Mammary epithelial cell (primary cell): ENCODE measurements at regions not wholly inside any gene's neighbourhood (a gene's known extent, or its start where the extent isn't known, plus 50 kb on each side); places are given as distances from the start of the nearest gene placed in this dataset.

Experiments used
- CTCF ChIP-seq, 2 donors: IDR thresholded peaks in 1 of 2; conservative IDR thresholded peaks in 1 of 2; 2 replicates each; pipeline ENCODE4 v1.5.1; 2011 to 2012; ENCODE audit warnings: inconsistent platforms in 2 of 2, low read length in 2 of 2, mild to moderate bottlenecking in 2 of 2, control low read depth in 1 of 2, low read depth in 1 of 2; ENCODE audit not compliant: insufficient read depth in 1 of 2; ENCODE audit errors: extremely low read depth in 1 of 2
- EZH2 ChIP-seq: IDR thresholded peaks from 2 replicates; pipeline ENCODE4 v1.6.1; 2012; ENCODE audit warnings: low read length, inconsistent platforms, borderline replicate concordance

- TF ChIP-seq CTCF (conservative IDR thresholded peaks at IDR 0.05 in 1 of 2, IDR thresholded peaks at IDR 0.05 in 1 of 2; ENCODE audit: extremely low read depth in 1 of 2, insufficient read depth in 1 of 2, low read depth in 1 of 2, low read length in 2 of 2) (no peak), EZH2 (no peak)
Observed at GRCh38 chr22:49620666-49621065, 207.0 kb downstream of the BRD1 start.
